ENCODE measurements at regions not wholly inside any gene's neighbourhood (a gene's known extent, or its start where the extent isn't known, plus 50 kb on each side); places are given as distances from the start of the nearest gene placed in this dataset.
"Not testable (repeated sequence)": the region's sequence is repeated elsewhere in the genome, so short reads cannot be mapped to it uniquely, and the experiment has no call there.

DNA sequence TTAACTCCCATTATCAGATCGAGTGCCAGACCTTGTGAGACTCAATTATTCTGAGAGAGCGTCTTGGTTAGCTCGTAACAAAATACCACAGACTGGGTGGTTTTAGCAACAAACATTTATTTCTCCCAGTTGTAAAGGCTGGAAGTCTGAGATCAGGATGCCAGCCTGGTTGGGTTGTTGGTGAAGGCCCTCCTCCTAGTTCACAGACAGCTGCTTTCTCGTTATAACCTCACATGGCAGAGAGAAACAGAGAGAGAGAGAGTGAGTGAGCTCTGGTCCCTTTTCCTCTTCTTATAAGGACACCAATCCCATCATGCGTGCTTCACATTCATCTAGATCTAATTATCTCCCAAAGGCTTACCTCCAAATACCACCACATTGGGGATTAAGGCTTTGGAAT lies 114.2 kb upstream of the SLC24A2 start:
- H2AFZ ChIP-seq (ENCODE audit: low read length) = no peak overlapping the region
- no peak for DNase-seq (ENCODE audit: low spot score)
- H3K4me1 ChIP-seq (ENCODE audit: insufficient read depth, low read length, poor library complexity, severe bottlenecking) = no peaks in the 10 kb centered on the region
- POLR2A ChIA-PET = interaction anchor here (0.6 to 0.7 kb wide), 2 partner anchors 11 to 398 kb away, joined by 3 to 5 read pairs; no protein-coding TSS in a partner anchor
- no peak overlapping the region for H3K4me3 ChIP-seq (ENCODE audit: low read depth, low read length, poor library complexity, severe bottlenecking)
- no TSS peak for BruUV-seq (replicated peaks)
- H3K79me2 ChIP-seq (ENCODE audit: insufficient read depth, low read depth, low read length) = no peaks in the 10 kb centered on the region
- H3K9me3 ChIP-seq (ENCODE audit: low read length) = no peaks in the 10 kb centered on the region
- no peak for TF ChIP-seq EZH2phosphoT487 (IDR thresholded peaks at IDR 0.05; ENCODE audit: borderline replicate concordance, low read depth, low read length)
- TF ChIP-seq, protein P1, sequence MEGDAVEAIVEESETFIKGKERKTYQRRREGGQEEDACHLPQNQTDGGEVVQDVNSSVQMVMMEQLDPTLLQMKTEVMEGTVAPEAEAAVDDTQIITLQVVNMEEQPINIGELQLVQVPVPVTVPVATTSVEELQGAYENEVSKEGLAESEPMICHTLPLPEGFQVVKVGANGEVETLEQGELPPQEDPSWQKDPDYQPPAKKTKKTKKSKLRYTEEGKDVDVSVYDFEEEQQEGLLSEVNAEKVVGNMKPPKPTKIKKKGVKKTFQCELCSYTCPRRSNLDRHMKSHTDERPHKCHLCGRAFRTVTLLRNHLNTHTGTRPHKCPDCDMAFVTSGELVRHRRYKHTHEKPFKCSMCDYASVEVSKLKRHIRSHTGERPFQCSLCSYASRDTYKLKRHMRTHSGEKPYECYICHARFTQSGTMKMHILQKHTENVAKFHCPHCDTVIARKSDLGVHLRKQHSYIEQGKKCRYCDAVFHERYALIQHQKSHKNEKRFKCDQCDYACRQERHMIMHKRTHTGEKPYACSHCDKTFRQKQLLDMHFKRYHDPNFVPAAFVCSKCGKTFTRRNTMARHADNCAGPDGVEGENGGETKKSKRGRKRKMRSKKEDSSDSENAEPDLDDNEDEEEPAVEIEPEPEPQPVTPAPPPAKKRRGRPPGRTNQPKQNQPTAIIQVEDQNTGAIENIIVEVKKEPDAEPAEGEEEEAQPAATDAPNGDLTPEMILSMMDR (conservative IDR thresholded peaks at IDR 0.05; ENCODE audit: low read length) = no peak
- no peak overlapping the region for H3K4me2 ChIP-seq (ENCODE audit: low read length)
- CTCF ChIA-PET (ENCODE audit: unreplicated experiment) = no interaction called here
- no peaks in the 10 kb centered on the region for H3K9me2 ChIP-seq (ENCODE audit: insufficient read depth, low read length)
- H3K27ac ChIP-seq (ENCODE audit: low read depth, low read length, poor library complexity, severe bottlenecking) = no peak overlapping the region
- H3K36me3 ChIP-seq (ENCODE audit: insufficient read depth, low read length) = no peaks in the 10 kb centered on the region
- no peaks in the 10 kb centered on the region for H4K20me1 ChIP-seq (ENCODE audit: insufficient read depth, low read length)
- intact Hi-C loops (cut with micrococcal nuclease; ENCODE audit: unreplicated experiment) = no loop called here

DNA sequence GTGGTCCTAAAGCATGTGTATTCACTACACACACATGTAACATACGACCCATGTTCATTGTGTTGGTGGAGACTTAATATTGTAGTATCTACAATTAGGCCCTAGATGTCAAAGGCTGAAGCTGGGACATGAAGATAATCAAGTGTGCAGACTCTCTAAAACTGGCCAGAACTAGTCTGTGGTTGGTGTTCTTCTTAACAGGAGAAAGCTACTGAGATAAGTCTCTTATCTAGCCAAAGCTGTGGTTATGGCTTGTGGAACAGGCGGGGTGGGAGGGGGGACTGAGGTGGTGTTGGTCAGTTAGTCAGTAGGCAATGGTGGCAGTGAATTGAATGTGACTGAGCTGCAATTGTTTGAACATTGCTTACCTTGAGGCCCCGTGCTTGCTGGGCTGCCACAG lies 112.7 kb upstream of the SLC24A2 start:
- H3K4me1 ChIP-seq (ENCODE audit: insufficient read depth, low read length, poor library complexity, severe bottlenecking) = no peaks in the 10 kb centered on the region
- BruUV-seq (replicated peaks) = no TSS peak
- no peak for DNase-seq (ENCODE audit: low spot score)
- no peaks in the 10 kb centered on the region for H3K9me3 ChIP-seq (ENCODE audit: low read length)
- H3K9me2 ChIP-seq (ENCODE audit: insufficient read depth, low read length) = no peaks in the 10 kb centered on the region
- H3K36me3 ChIP-seq (ENCODE audit: insufficient read depth, low read length) = no peaks in the 10 kb centered on the region
- no peak overlapping the region for H2AFZ ChIP-seq (ENCODE audit: low read length)
- H3K4me3 ChIP-seq (ENCODE audit: low read depth, low read length, poor library complexity, severe bottlenecking) = no peak overlapping the region
- ChIA-PET CTCF (ENCODE audit: unreplicated experiment) (no interaction called here), POLR2A (no interaction called here)
- TF ChIP-seq, protein P1 (conservative IDR thresholded peaks at IDR 0.05; ENCODE audit: low read length) = no peak
- TF ChIP-seq EZH2phosphoT487 (IDR thresholded peaks at IDR 0.05; ENCODE audit: borderline replicate concordance, low read depth, low read length) = no peak
- intact Hi-C loops (cut with micrococcal nuclease; ENCODE audit: unreplicated experiment) = no loop called here
- no peak overlapping the region for H3K27ac ChIP-seq (ENCODE audit: low read depth, low read length, poor library complexity, severe bottlenecking)
- no peaks in the 10 kb centered on the region for H3K79me2 ChIP-seq (ENCODE audit: insufficient read depth, low read depth, low read length)
- no peaks in the 10 kb centered on the region for H4K20me1 ChIP-seq (ENCODE audit: insufficient read depth, low read length)
- H3K4me2 ChIP-seq (ENCODE audit: low read length) = no peak overlapping the region

DNA sequence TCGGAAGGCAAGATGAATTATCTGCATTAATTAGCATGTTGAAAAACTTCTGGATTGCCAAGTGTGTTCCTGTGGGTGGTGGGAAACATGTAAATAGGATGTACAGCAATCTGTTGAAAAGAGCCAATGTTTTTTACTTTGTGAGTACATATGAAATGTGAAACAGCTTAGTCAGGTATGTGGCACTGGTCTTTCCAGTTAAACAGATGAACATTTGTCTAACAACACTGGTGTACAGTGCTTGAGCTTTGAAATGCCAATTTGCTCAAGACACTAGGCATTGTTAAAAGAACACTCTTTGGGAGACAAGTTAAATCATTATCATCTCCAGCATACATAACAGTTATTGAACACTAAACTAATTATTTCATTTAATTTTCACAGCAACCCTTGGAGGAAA lies 107.3 kb upstream of the SLC24A2 start:
- H3K36me3 ChIP-seq (ENCODE audit: insufficient read depth, low read length) = no peaks in the 10 kb centered on the region
- DNase-seq (ENCODE audit: low spot score) = no peak
- TF ChIP-seq, protein P1 (conservative IDR thresholded peaks at IDR 0.05; ENCODE audit: low read length) = no peak
- no peak for TF ChIP-seq EZH2phosphoT487 (IDR thresholded peaks at IDR 0.05; ENCODE audit: borderline replicate concordance, low read depth, low read length)
- no peaks in the 10 kb centered on the region for H3K9me2 ChIP-seq (ENCODE audit: insufficient read depth, low read length)
- intact Hi-C loops (cut with micrococcal nuclease; ENCODE audit: unreplicated experiment) = no loop called here
- H3K4me2 ChIP-seq (ENCODE audit: low read length) = no peak overlapping the region
- no peak overlapping the region for H3K27ac ChIP-seq (ENCODE audit: low read depth, low read length, poor library complexity, severe bottlenecking)
- H2AFZ ChIP-seq (ENCODE audit: low read length) = no peak overlapping the region
- ChIA-PET CTCF (ENCODE audit: unreplicated experiment) (no interaction called here), POLR2A (interaction anchor here (0.7 kb wide), 1 partner anchor 21 kb away, joined by 5 read pairs; no protein-coding TSS in a partner anchor)
- BruUV-seq (replicated peaks) = no TSS peak
- H3K4me3 ChIP-seq (ENCODE audit: low read depth, low read length, poor library complexity, severe bottlenecking) = no peak overlapping the region
- H4K20me1 ChIP-seq (ENCODE audit: insufficient read depth, low read length) = no peaks in the 10 kb centered on the region
- H3K4me1 ChIP-seq (ENCODE audit: insufficient read depth, low read length, poor library complexity, severe bottlenecking) = no peaks in the 10 kb centered on the region
- H3K79me2 ChIP-seq (ENCODE audit: insufficient read depth, low read depth, low read length) = no peaks in the 10 kb centered on the region
- no peaks in the 10 kb centered on the region for H3K9me3 ChIP-seq (ENCODE audit: low read length)

DNA sequence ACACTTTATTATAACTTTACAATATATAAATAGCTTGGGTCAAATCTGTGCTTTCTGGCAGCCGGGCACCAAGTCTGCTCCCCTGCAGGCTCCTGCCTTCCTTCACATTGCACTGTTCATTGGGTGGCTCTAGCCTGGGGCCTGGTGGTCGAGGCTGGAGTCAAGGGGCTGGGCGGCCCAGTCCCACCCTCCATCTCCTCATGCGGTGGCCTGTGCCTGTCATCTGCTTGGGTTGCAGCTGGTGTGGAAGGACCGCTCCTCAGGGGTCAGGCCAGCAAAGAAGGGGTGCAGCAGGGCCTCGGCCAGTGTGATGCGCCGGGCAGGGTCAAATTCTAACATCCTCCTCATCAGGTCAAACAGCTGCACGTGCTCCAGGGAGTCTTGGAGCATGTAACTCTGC lies 106.7 kb upstream of the SLC24A2 start:
- H3K27ac ChIP-seq (ENCODE audit: low read depth, low read length, poor library complexity, severe bottlenecking); BruUV-seq (replicated peaks); H3K79me2 ChIP-seq (ENCODE audit: insufficient read depth, low read depth, low read length); H3K9me2 ChIP-seq (ENCODE audit: insufficient read depth, low read length); CTCF ChIA-PET (ENCODE audit: unreplicated experiment); H3K36me3 ChIP-seq (ENCODE audit: insufficient read depth, low read length); H3K4me1 ChIP-seq (ENCODE audit: insufficient read depth, low read length, poor library complexity, severe bottlenecking); DNase-seq (ENCODE audit: low spot score); H3K4me3 ChIP-seq (ENCODE audit: low read depth, low read length, poor library complexity, severe bottlenecking); H2AFZ ChIP-seq (ENCODE audit: low read length); H3K9me3 ChIP-seq (ENCODE audit: low read length); H4K20me1 ChIP-seq (ENCODE audit: insufficient read depth, low read length); intact Hi-C loops (cut with micrococcal nuclease; ENCODE audit: unreplicated experiment); H3K4me2 ChIP-seq (ENCODE audit: low read length): not testable (repeated sequence)
- POLR2A ChIA-PET = interaction anchor here (0.6 kb wide), 2 partner anchors 275 to 1193 kb away, joined by 4 read pairs; no protein-coding TSS in a partner anchor

Data from OCI-LY7 (cell line).